HEK293 (cell line): ENCODE measurements at regions not wholly inside any gene's neighbourhood (a gene's known extent, or its start where the extent isn't known, plus 50 kb on each side); places are given as distances from the start of the nearest gene placed in this dataset.

Experiments used
- CTCF ChIA-PET: fragments of 350-600 bp; formaldehyde crosslinking; extraction: SDS; loops from one replicate; lab custom pipeline; 2021; ENCODE audit warnings: antibody characterized with exemption; lab: Yijun Ruan, JAX
- POLR2A ChIA-PET: fragments of 300-600 bp; formaldehyde crosslinking; extraction: SDS; loops from one replicate; lab custom pipeline; 2020; ENCODE audit warnings: antibody characterized with exemption, inconsistent platforms; lab: Yijun Ruan, JAX
- H3K27ac ChIP-seq: fragments of 200-500 bp; sonication (Bioruptor generic); 2 replicates; pipeline ENCODE4 v1.5.1; 2014; ENCODE audit warnings: low read depth, low read length, control low read depth, inconsistent platforms; ENCODE audit errors: extremely low read depth
- H3K36me3 ChIP-seq, 2 experiments: fragments of 200-500 bp in 1 of 2; sonication (Bioruptor generic) in 1 of 2; 1 replicate in 1 of 2; 2 replicates in 1 of 2; pipeline ENCODE4 v1.5.1; 2014 to 2017; ENCODE audit warnings: inconsistent platforms in 2 of 2, low read length in 2 of 2; ENCODE audit not compliant: control insufficient read depth in 2 of 2, insufficient read depth in 1 of 2
- H3K4me1 ChIP-seq: fragments of 200-500 bp; sonication (Bioruptor generic); 2 replicates; pipeline ENCODE4 v1.5.1; 2014; ENCODE audit warnings: mild to moderate bottlenecking, low read length, inconsistent platforms; ENCODE audit not compliant: control insufficient read depth, insufficient read depth
- H3K4me3 ChIP-seq: 2 replicates; pipeline ENCODE4 v1.5.1; 2011; ENCODE audit warnings: low read depth, mild to moderate bottlenecking, control low read depth, low read length, moderate library complexity
- H3K9me3 ChIP-seq: fragments of 200-500 bp; sonication (Bioruptor generic); 2 replicates; pipeline ENCODE4 v1.5.1; 2014; ENCODE audit warnings: low read depth, low read length, inconsistent platforms; ENCODE audit not compliant: control insufficient read depth, insufficient read depth
- AEBP2 ChIP-seq: fragments of 450-650 bp; formaldehyde crosslinking; IDR thresholded peaks from 2 replicates; pipeline ENCODE4 v1.5.1; 2016; ENCODE audit warnings: missing biosample characterization, missing genetic modification characterization, borderline replicate concordance
- GLIS1 ChIP-seq: fragments of 450-650 bp; formaldehyde crosslinking; IDR thresholded peaks from 2 replicates; pipeline ENCODE4 v1.5.1; 2016; ENCODE audit warnings: missing biosample characterization, missing genetic modification characterization
- HIC1 ChIP-seq: fragments of 450-650 bp; formaldehyde crosslinking; IDR thresholded peaks from 2 replicates; pipeline ENCODE4 v1.5.1; 2016; ENCODE audit warnings: missing biosample characterization, missing genetic modification characterization
- PRDM1 ChIP-seq: fragments of 450-650 bp; formaldehyde crosslinking; IDR thresholded peaks from 2 replicates; pipeline ENCODE4; 2016; ENCODE audit warnings: missing biosample characterization, missing genetic modification characterization
- ZFP69B ChIP-seq: fragments of 450-650 bp; formaldehyde crosslinking; IDR thresholded peaks from 2 replicates; pipeline ENCODE4 v1.5.1; 2016; ENCODE audit warnings: missing biosample characterization, missing genetic modification characterization
- ZNF157 ChIP-seq: fragments of 450-650 bp; formaldehyde crosslinking; IDR thresholded peaks from 2 replicates; pipeline ENCODE4 v1.5.1; 2016; ENCODE audit warnings: missing biosample characterization, missing genetic modification characterization
- ZNF16 ChIP-seq: fragments of 450-650 bp; formaldehyde crosslinking; IDR thresholded peaks from 2 replicates; pipeline ENCODE4 v1.5.1; 2016; ENCODE audit warnings: low read depth, missing biosample characterization, missing genetic modification characterization
- ZNF223 ChIP-seq: fragments of 450-650 bp; formaldehyde crosslinking; IDR thresholded peaks from 2 replicates; pipeline ENCODE4 v1.5.1; 2016; ENCODE audit warnings: missing biosample characterization, missing genetic modification characterization
- ZNF274 ChIP-seq, 2 experiments: fragments of 200-500 bp in 1 of 2; fragments of 450-650 bp in 1 of 2; sonication (Bioruptor generic) in 1 of 2; formaldehyde crosslinking in 1 of 2; IDR thresholded peaks; 2 replicates each; pipeline versions ENCODE4 v1.5.1 to v1.6.1; 2014 to 2016; ENCODE audit warnings: borderline replicate concordance in 1 of 2, inconsistent platforms in 1 of 2, low read length in 1 of 2, missing biosample characterization in 1 of 2, missing genetic modification characterization in 1 of 2
- ZNF292 ChIP-seq: fragments of 450-650 bp; formaldehyde crosslinking; IDR thresholded peaks from 2 replicates; pipeline ENCODE4 v1.5.1; 2016; ENCODE audit warnings: low read depth, missing biosample characterization, missing genetic modification characterization, borderline replicate concordance
- ZNF324 ChIP-seq: fragments of 450-650 bp; formaldehyde crosslinking; IDR thresholded peaks from 2 replicates; pipeline ENCODE4 v1.5.1; 2016; ENCODE audit warnings: missing biosample characterization, missing genetic modification characterization
- ZNF335 ChIP-seq: fragments of 450-650 bp; formaldehyde crosslinking; conservative IDR thresholded peaks from 2 replicates; pipeline ENCODE4 v1.5.1; 2016; ENCODE audit warnings: missing biosample characterization, missing genetic modification characterization
- ZNF350 ChIP-seq: fragments of 450-650 bp; formaldehyde crosslinking; IDR thresholded peaks from 2 replicates; pipeline ENCODE4 v1.5.0; 2017; ENCODE audit warnings: missing biosample characterization, mild to moderate bottlenecking, missing genetic modification characterization
- ZNF354C ChIP-seq: fragments of 450-650 bp; formaldehyde crosslinking; IDR thresholded peaks from 2 replicates; pipeline ENCODE4 v1.5.1; 2016; ENCODE audit warnings: missing biosample characterization, missing genetic modification characterization, low read depth, borderline replicate concordance
- ZNF707 ChIP-seq: fragments of 450-650 bp; formaldehyde crosslinking; IDR thresholded peaks from 2 replicates; pipeline ENCODE4 v1.5.1; 2016; ENCODE audit warnings: missing biosample characterization, missing genetic modification characterization
- TF ChIP-seq, protein P1 (sequence below): fragments of 450-650 bp; formaldehyde crosslinking; IDR thresholded peaks from 2 replicates; pipeline ENCODE4 v1.5.1; 2016; ENCODE audit warnings: missing biosample characterization, missing genetic modification characterization
- TF ChIP-seq, protein P2 (sequence below): fragments of 450-650 bp; formaldehyde crosslinking; IDR thresholded peaks from 2 replicates; pipeline ENCODE4 v1.5.1; 2016; ENCODE audit warnings: missing biosample characterization, missing genetic modification characterization, borderline replicate concordance
- TF ChIP-seq, protein P3 (sequence below): fragments of 450-650 bp; formaldehyde crosslinking; IDR thresholded peaks from 2 replicates; pipeline ENCODE4 v1.5.1; 2016; ENCODE audit warnings: missing biosample characterization, missing genetic modification characterization

DNA sequence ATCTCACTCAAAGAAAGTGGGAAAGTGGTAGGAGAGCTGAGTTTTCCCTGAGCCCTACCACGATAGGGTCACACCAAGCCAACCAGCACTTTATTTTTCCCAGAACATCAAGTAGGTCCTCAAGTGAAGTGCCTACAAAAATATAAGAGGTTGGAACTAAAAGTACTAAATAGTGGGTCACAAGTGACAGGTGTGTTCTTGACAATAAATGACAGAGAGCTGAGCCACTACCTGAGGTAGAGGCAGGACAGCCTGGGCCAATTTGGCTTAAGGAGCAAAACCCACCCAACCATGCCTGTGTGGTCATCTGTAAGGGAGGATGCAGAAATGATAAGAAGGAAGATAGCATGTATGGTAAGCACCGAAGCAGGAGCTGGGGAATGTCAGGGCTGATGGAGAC lies 154.8 kb upstream of the SSTR4 start (continued):
- TF ChIP-seq AEBP2 (tag by site-specific recombination) (no peak), ZNF324 (tag by site-specific recombination) (no peak), HIC1 (tag by site-specific recombination) (no peak), ZNF707 (tag by site-specific recombination) (no peak)

DNA sequence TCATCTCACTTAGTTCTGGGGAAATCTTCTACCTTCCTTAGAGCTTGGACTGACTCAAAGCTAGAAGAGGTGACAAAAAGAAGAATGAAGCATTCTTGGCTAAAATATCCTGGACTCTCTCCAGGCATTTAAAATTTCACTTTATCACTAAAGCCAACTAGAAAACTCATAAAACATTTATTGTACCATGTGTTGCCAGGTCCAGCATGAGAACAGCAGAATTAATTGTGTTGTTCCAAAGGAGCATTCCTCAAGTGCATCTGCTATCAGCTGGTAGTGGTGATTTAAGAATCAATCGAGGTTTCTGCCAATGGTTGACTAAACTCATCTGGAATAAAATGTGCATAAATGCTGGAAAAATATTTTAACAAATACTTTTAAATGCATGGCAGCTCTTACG lies 147.3 kb upstream of the SSTR4 start:
- no peaks in the 10 kb centered on the region for H3K4me1 ChIP-seq
- CTCF ChIA-PET: no interaction called here
- POLR2A ChIA-PET: no interaction called here
- no peaks in the 10 kb centered on the region for H3K9me3 ChIP-seq
- H3K36me3 ChIP-seq: no peaks in the 10 kb centered on the region
- H3K27ac ChIP-seq: no peak overlapping the region
- no peak overlapping the region for H3K4me3 ChIP-seq
- no peak for TF ChIP-seq ZNF354C
- no peak for TF ChIP-seq PRDM1 (tag by site-specific recombination)
- no peak for TF ChIP-seq ZNF292 (tag by site-specific recombination)
- TF ChIP-seq, protein P1, sequence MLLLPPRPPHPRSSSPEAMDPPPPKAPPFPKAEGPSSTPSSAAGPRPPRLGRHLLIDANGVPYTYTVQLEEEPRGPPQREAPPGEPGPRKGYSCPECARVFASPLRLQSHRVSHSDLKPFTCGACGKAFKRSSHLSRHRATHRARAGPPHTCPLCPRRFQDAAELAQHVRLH (tag by site-specific recombination): no peak
- TF ChIP-seq ZFP69B (tag by site-specific recombination): no peak
- no peak for TF ChIP-seq ZNF223 (tag by site-specific recombination)
- TF ChIP-seq, protein P2, sequence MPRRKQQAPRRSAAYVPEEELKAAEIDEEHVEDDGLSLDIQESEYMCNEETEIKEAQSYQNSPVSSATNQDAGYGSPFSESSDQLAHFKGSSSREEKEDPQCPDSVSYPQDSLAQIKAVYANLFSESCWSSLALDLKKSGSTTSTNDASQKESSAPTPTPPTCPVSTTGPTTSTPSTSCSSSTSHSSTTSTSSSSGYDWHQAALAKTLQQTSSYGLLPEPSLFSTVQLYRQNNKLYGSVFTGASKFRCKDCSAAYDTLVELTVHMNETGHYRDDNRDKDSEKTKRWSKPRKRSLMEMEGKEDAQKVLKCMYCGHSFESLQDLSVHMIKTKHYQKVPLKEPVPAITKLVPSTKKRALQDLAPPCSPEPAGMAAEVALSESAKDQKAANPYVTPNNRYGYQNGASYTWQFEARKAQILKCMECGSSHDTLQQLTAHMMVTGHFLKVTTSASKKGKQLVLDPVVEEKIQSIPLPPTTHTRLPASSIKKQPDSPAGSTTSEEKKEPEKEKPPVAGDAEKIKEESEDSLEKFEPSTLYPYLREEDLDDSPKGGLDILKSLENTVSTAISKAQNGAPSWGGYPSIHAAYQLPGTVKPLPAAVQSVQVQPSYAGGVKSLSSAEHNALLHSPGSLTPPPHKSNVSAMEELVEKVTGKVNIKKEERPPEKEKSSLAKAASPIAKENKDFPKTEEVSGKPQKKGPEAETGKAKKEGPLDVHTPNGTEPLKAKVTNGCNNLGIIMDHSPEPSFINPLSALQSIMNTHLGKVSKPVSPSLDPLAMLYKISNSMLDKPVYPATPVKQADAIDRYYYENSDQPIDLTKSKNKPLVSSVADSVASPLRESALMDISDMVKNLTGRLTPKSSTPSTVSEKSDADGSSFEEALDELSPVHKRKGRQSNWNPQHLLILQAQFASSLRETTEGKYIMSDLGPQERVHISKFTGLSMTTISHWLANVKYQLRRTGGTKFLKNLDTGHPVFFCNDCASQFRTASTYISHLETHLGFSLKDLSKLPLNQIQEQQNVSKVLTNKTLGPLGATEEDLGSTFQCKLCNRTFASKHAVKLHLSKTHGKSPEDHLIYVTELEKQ (tag by site-specific recombination): no peak
- TF ChIP-seq ZNF16 (tag by site-specific recombination): no peak
- TF ChIP-seq, protein P3, sequence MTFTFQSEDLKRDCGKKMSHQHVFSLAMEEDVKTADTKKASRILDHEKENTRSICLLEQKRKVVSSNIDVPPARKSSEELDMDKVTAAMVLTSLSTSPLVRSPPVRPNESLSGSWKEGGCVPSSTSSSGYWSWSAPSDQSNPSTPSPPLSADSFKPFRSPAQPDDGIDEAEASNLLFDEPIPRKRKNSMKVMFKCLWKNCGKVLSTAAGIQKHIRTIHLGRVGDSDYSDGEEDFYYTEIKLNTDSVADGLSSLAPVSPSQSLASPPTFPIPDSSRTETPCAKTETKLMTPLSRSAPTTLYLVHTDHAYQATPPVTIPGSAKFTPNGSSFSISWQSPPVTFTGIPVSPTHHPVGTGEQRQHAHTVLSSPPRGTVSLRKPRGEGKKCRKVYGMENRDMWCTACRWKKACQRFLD (tag by site-specific recombination): no peak
- TF ChIP-seq ZNF157 (tag by site-specific recombination): no peak
- no peak for TF ChIP-seq GLIS1 (tag by site-specific recombination)
- no peak for TF ChIP-seq ZNF350 (tag by site-specific recombination)
- no peak for TF ChIP-seq ZNF335 (tag by site-specific recombination)
- TF ChIP-seq ZNF274 (IDR thresholded peaks at IDR 0.05; ENCODE audit: low read length): no peak
- no peak for TF ChIP-seq ZNF274 (tag by site-specific recombination; IDR thresholded peaks at IDR 0.05; ENCODE audit: borderline replicate concordance)
